ENCODE measurements at regions not wholly inside any gene's neighbourhood (a gene's known extent, or its start where the extent isn't known, plus 50 kb on each side); places are given as distances from the start of the nearest gene placed in this dataset.

- Mint-ChIP-seq H3K27me3 (peaks cover 27 to 67% (median 61%) of the 10 kb centered on the region in 3 donors), H3K4me1 (no peaks in the 10 kb centered on the region), H3K27ac (peak overlapping the region in 1 of 6 donors; percentile 88), H3K9me3 (no peaks in the 10 kb centered on the region), H3K36me3 (no peaks in the 10 kb centered on the region), H3K4me3 (no peak overlapping the region)
- no peak for DNase-seq
- no peak for ATAC-seq (ENCODE audit: low read depth in 2 of 2)
Measured at GRCh38 chr3:197444793-197445379, 110.9 kb downstream of the BDH1 start.

DNA sequence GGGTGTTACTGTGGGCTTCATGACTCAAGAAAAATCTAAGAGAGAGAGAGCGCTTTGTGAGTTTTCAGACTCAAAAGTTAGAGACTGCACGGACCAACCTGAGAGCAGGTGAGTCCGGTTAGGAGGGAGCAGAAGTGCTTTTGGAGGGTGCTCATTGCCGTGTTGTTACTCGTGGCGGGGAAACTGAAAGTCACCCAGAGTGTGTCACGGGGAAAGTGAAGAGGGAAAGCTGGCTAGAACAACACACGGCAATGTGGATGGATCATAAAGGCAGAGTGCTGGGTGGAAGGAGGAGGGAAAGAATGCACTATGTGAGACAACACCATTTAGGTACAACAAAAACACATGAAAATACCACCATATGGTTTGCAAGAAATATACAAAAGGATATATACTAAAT lies 112.3 kb downstream of the BDH1 start:
- ATAC-seq (ENCODE audit: low read depth in 2 of 2): no peak
- Mint-ChIP-seq H3K4me1 (no peaks in the 10 kb centered on the region), H3K36me3 (no peaks in the 10 kb centered on the region), H3K27me3 (peaks cover 35 to 70% (median 59%) of the 10 kb centered on the region in 3 donors), H3K4me3 (no peak overlapping the region), H3K9me3 (no peaks in the 10 kb centered on the region), H3K27ac (no peak overlapping the region)
- DNase-seq: no peak

- no peak for ATAC-seq (ENCODE audit: low read depth in 2 of 2)
- H3K27me3 Mint-ChIP-seq: peaks cover 36 to 61% (median 47%) of the 10 kb centered on the region in 3 donors
- H3K27ac Mint-ChIP-seq: peak overlapping the region in 1 of 6 donors; percentile 50
Measured at GRCh38 chr3:197440717-197441303, 115.0 kb downstream of the BDH1 start.

GRCh38 chr3:197438906-197439305 lies 116.9 kb downstream of the BDH1 start:
- ATAC-seq (ENCODE audit: low read depth in 2 of 2) (no peak), DNase-seq (no peak)
- H3K27me3 Mint-ChIP-seq: peaks cover 36 to 65% (median 49%) of the 10 kb centered on the region in 3 donors
- no peaks in the 10 kb centered on the region for H3K9me3 Mint-ChIP-seq
- no peak overlapping the region for H3K4me3 Mint-ChIP-seq
- no peaks in the 10 kb centered on the region for H3K36me3 Mint-ChIP-seq
- H3K4me1 Mint-ChIP-seq: no peaks in the 10 kb centered on the region
- H3K27ac Mint-ChIP-seq: no peak overlapping the region

More at GRCh38 chr3:197440717-197441303, 115.0 kb downstream of the BDH1 start:
- no peak for DNase-seq
- Mint-ChIP-seq H3K4me3 (no peak overlapping the region), H3K4me1 (no peaks in the 10 kb centered on the region), H3K9me3 (no peaks in the 10 kb centered on the region), H3K36me3 (no peaks in the 10 kb centered on the region)

- H3K4me1 Mint-ChIP-seq: no peaks in the 10 kb centered on the region
- H3K27me3 Mint-ChIP-seq: peaks cover 38 to 64% (median 43%) of the 10 kb centered on the region in 3 donors
- no peak for DNase-seq
- H3K27ac Mint-ChIP-seq: no peak overlapping the region
- no peaks in the 10 kb centered on the region for H3K9me3 Mint-ChIP-seq
- peaks cover 0 to 5% of the 10 kb centered on the region in 2 donors for H3K36me3 Mint-ChIP-seq
- no peak overlapping the region for H3K4me3 Mint-ChIP-seq
- ATAC-seq (ENCODE audit: low read depth in 2 of 2): no peak
Measured at GRCh38 chr3:197435426-197435825, 120.3 kb downstream of the BDH1 start.

DNA sequence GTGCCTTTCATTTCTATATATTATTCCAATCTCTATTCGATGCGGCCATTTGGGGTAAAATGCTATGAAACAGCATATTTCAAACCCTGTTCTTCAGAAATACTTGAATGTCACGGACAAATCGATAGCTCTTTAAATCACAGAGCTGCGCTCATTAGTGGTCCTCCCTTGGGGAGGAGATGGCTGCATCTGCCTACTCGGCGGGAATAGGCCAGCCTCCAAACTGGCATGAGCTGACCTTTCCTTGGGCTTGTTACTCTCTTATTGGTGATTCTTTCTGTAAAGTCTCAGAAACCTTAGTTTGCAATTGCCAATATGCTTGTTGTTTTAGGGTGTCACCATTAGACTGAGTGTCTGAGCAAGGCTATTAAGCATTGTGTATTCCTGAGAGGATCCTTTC lies 120.9 kb downstream of the BDH1 start:
- peaks cover 35 to 64% (median 39%) of the 10 kb centered on the region in 3 donors for H3K27me3 Mint-ChIP-seq
- DNase-seq (no peak), ATAC-seq (ENCODE audit: low read depth in 2 of 2) (no peak)
- H3K9me3 Mint-ChIP-seq: no peaks in the 10 kb centered on the region
- no peak overlapping the region for H3K27ac Mint-ChIP-seq
- H3K36me3 Mint-ChIP-seq: peaks cover 0 to 5% of the 10 kb centered on the region in 2 donors
- H3K4me3 Mint-ChIP-seq: peak overlapping the region in 1 of 8 donors; percentile 31
- H3K4me1 Mint-ChIP-seq: peaks cover 0 to 2% (median 0%) of the 10 kb centered on the region in 3 donors

GRCh38 chr3:197432384-197433127 lies 123.2 kb downstream of the BDH1 start:
- H3K4me1 Mint-ChIP-seq: peaks cover 8 to 17% (median 9%) of the 10 kb centered on the region in 3 donors
- H3K4me3 Mint-ChIP-seq: no peak overlapping the region
- H3K27ac Mint-ChIP-seq: no peak overlapping the region
- H3K27me3 Mint-ChIP-seq: peaks cover 28 to 54% (median 34%) of the 10 kb centered on the region in 3 donors
- no peak for ATAC-seq (ENCODE audit: low read depth in 2 of 2)
- DNase-seq: no peak
- H3K9me3 Mint-ChIP-seq: no peaks in the 10 kb centered on the region
- peaks cover 0 to 5% of the 10 kb centered on the region in 2 donors for H3K36me3 Mint-ChIP-seq

- H3K9me3 Mint-ChIP-seq: no peaks in the 10 kb centered on the region
Measured at GRCh38 chr3:197431346-197431910, 124.3 kb downstream of the BDH1 start.

GRCh38 chr3:197430934-197431333 lies 124.8 kb downstream of the BDH1 start:
- Mint-ChIP-seq H3K9me3 (no peaks in the 10 kb centered on the region), H3K36me3 (peaks cover 0 to 5% of the 10 kb centered on the region in 2 donors), H3K27ac (peak overlapping the region in 1 of 6 donors; percentile 66), H3K4me1 (peaks cover 8 to 17% (median 9%) of the 10 kb centered on the region in 3 donors), H3K27me3 (peaks cover 28 to 54% (median 34%) of the 10 kb centered on the region in 3 donors), H3K4me3 (no peak overlapping the region)
- DNase-seq (no peak), ATAC-seq (ENCODE audit: low read depth in 2 of 2) (no peak)

More at GRCh38 chr3:197431346-197431910, 124.3 kb downstream of the BDH1 start:
- ATAC-seq (ENCODE audit: low read depth in 2 of 2) (no peak), DNase-seq (no peak)
- Mint-ChIP-seq H3K27me3 (peaks cover 28 to 54% (median 34%) of the 10 kb centered on the region in 3 donors), H3K36me3 (peaks cover 0 to 5% of the 10 kb centered on the region in 2 donors), H3K27ac (no peak overlapping the region), H3K4me1 (peaks cover 8 to 17% (median 9%) of the 10 kb centered on the region in 3 donors), H3K4me3 (no peak overlapping the region)

GRCh38 chr3:197430502-197430901 lies 125.3 kb downstream of the BDH1 start:
- DNase-seq (no peak), ATAC-seq (ENCODE audit: low read depth in 2 of 2) (no peak)
- Mint-ChIP-seq H3K27ac (no peak overlapping the region), H3K9me3 (no peaks in the 10 kb centered on the region), H3K4me3 (no peak overlapping the region), H3K4me1 (peaks cover 8 to 17% (median 9%) of the 10 kb centered on the region in 3 donors), H3K36me3 (peaks cover 0 to 5% of the 10 kb centered on the region in 2 donors), H3K27me3 (peaks cover 31 to 54% (median 34%) of the 10 kb centered on the region in 3 donors)

GRCh38 chr3:197428952-197429351 lies 126.8 kb downstream of the BDH1 start:
- Mint-ChIP-seq H3K27me3 (peaks cover 33 to 55% (median 34%) of the 10 kb centered on the region in 3 donors), H3K4me3 (no peak overlapping the region), H3K27ac (peak overlapping the region in 1 of 6 donors; percentile 17), H3K4me1 (peaks cover 8 to 17% (median 9%) of the 10 kb centered on the region in 3 donors), H3K9me3 (no peaks in the 10 kb centered on the region), H3K36me3 (peaks cover 0 to 5% of the 10 kb centered on the region in 2 donors)
- no peak for DNase-seq
- no peak for ATAC-seq (ENCODE audit: low read depth in 2 of 2)

GRCh38 chr3:197428117-197428801 lies 127.5 kb downstream of the BDH1 start:
- ATAC-seq (ENCODE audit: low read depth in 2 of 2): peak; percentile 48 to 54
- no peak for DNase-seq
- Mint-ChIP-seq H3K27me3 (peaks cover 33 to 56% (median 36%) of the 10 kb centered on the region in 3 donors), H3K4me3 (peak overlapping the region in 3 of 8 donors; percentile 17 to 66 (median 54)), H3K27ac (peak overlapping the region in 1 of 6 donors; percentile 15), H3K4me1 (peaks cover 8 to 17% (median 9%) of the 10 kb centered on the region in 3 donors), H3K36me3 (peaks cover 0 to 5% of the 10 kb centered on the region in 2 donors), H3K9me3 (no peaks in the 10 kb centered on the region)

GRCh38 chr3:197427021-197427420 lies 128.6 kb upstream of the DLG1 start:
- peaks cover 27 to 49% (median 36%) of the 10 kb centered on the region in 3 donors for H3K27me3 Mint-ChIP-seq
- H3K4me3 Mint-ChIP-seq: no peak overlapping the region
- H3K4me1 Mint-ChIP-seq: peaks cover 8 to 17% (median 9%) of the 10 kb centered on the region in 3 donors
- no peak overlapping the region for H3K27ac Mint-ChIP-seq
- H3K9me3 Mint-ChIP-seq: no peaks in the 10 kb centered on the region
- DNase-seq (no peak), ATAC-seq (ENCODE audit: low read depth in 2 of 2) (no peak)
- H3K36me3 Mint-ChIP-seq: peaks cover 0 to 5% of the 10 kb centered on the region in 2 donors

All from naive B cell (primary cell).